ENCODE measurements at regions not wholly inside any gene's neighbourhood (a gene's known extent, or its start where the extent isn't known, plus 50 kb on each side); places are given as distances from the start of the nearest gene placed in this dataset.

DNA sequence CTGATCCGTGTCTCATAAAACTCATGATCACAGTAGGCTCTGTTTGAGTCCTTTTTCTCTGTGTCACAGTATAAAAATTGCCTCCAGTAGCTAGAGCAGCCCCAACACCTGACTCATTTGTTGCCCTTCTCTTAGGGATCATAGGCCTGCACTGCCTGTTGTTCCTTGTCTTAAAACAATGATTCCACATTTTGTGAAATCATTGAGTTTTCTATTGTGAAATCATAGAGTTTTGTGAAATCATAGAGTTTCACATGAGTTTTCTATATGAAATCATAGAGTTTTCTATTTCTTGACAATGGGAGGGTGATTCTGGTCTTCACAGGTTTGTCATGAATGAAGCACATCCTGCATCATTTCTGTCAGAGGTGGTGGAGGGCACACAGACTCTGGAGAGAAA, 239.9 kb downstream of the GASK1B start:
- Histone ChIP-seq H3K4me3 (no peak overlapping the region), H3K36me3 (no peaks in the 10 kb centered on the region), H3K4me1 (no peaks in the 10 kb centered on the region), H3K9me3 (no peaks in the 10 kb centered on the region), H3K27me3 (no peaks in the 10 kb centered on the region), H3K27ac (no peak overlapping the region)
- DNase-seq, result no peak
- TF ChIP-seq POLR2A (IDR thresholded peaks at IDR 0.05), result no peak
- TF ChIP-seq, protein P1, sequence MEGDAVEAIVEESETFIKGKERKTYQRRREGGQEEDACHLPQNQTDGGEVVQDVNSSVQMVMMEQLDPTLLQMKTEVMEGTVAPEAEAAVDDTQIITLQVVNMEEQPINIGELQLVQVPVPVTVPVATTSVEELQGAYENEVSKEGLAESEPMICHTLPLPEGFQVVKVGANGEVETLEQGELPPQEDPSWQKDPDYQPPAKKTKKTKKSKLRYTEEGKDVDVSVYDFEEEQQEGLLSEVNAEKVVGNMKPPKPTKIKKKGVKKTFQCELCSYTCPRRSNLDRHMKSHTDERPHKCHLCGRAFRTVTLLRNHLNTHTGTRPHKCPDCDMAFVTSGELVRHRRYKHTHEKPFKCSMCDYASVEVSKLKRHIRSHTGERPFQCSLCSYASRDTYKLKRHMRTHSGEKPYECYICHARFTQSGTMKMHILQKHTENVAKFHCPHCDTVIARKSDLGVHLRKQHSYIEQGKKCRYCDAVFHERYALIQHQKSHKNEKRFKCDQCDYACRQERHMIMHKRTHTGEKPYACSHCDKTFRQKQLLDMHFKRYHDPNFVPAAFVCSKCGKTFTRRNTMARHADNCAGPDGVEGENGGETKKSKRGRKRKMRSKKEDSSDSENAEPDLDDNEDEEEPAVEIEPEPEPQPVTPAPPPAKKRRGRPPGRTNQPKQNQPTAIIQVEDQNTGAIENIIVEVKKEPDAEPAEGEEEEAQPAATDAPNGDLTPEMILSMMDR (IDR thresholded peaks at IDR 0.05), result no peak
- intact Hi-C loops (cut with DNase I; ENCODE audit: low total_unique reads), result no loop called here

DNA sequence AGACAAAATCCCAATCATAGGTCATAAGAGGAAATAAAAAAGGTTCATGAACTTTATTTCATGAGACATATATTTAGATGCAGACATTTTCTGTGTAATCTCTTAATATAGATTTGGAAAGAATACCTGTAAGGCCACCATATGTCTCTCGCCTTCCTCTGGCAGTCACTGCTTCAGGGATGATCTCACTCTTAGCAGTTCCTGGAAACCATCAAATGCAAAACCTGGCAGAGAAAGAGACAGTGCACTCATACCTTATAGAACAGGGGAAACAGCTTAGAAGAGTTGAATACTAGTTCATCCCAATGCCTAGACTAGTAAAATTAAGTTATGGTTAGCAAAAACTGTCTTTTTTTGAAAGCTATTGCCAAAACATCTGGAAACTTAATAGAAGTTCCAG, 243.3 kb downstream of the GASK1B start:
- no peaks in the 10 kb centered on the region for H3K4me1 ChIP-seq
- intact Hi-C loops (cut with DNase I; ENCODE audit: low total_unique reads), result no loop called here
- H3K27ac ChIP-seq, result no peak overlapping the region
- no peaks in the 10 kb centered on the region for H3K9me3 ChIP-seq
- no peak overlapping the region for H3K4me3 ChIP-seq
- DNase-seq, result no peak
- no peak for TF ChIP-seq POLR2A (IDR thresholded peaks at IDR 0.05)
- TF ChIP-seq, protein P1 (IDR thresholded peaks at IDR 0.05), result no peak
- no peaks in the 10 kb centered on the region for H3K36me3 ChIP-seq
- no peaks in the 10 kb centered on the region for H3K27me3 ChIP-seq

DNA sequence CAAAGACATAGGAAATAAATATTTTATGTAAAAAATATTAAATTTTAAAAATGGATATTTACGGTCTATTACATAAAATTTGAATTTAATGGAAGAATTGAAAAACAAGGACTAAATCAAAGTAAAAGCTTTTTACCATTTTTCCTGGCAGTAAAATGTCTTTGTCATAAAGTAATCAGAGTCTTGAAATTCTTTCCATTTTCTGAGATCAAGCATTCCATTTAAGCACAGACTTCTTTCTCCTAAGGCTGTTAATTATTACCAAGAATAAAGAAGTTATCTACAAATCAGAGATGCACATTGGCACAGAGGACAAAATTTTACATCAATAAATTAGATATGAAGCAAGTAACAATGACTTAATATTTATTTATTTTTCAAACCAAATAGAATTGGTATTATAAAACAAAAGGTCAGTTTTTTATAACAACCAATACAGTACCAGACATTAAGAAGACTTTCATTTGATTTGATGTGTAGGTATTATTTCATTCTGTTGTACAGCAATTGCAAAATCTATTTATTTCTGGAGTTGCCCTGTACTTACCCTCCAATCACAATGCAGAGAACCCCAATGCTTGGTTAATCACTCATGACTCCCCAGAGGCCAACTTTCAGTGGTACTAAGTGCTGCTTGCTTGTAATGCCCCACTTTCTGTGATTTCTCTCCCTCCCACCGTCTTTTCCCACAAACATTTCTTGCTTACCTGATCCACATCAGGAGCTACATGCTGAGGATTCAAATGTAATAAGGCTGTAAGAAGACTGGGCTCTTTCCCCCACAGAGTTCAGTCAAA, 254.6 kb downstream of the GASK1B start:
- DNase-seq, result no peak
- Histone ChIP-seq H3K4me1 (no peaks in the 10 kb centered on the region), H3K27me3 (no peaks in the 10 kb centered on the region), H3K36me3 (no peaks in the 10 kb centered on the region), H3K27ac (no peak overlapping the region), H3K9me3 (no peaks in the 10 kb centered on the region), H3K4me3 (no peak overlapping the region)
- intact Hi-C loops (cut with DNase I; ENCODE audit: low total_unique reads), result no loop called here
- TF ChIP-seq POLR2A (IDR thresholded peaks at IDR 0.05), result no peak
- TF ChIP-seq, protein P1 (IDR thresholded peaks at IDR 0.05), result no peak

DNA sequence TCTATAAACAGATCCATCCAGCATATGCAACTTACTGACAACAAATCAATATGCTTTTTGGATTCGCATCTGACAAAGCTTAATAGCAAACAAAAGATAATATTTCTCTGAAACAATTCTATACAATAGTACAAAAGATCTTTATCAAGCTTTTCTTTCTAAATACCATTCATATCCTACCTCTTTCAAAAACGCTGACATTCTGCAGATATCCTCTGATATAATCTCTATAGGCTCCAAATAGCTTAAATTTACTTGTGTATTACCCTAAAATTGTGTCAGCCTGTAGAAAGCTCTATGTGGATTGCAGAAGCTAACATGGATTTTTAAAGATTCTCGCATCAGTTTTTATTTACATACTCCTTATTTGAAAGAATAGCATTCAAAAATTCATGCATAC, 260.6 kb downstream of the GASK1B start:
- no peaks in the 10 kb centered on the region for H3K27me3 ChIP-seq
- H3K4me3 ChIP-seq, result no peak overlapping the region
- no peaks in the 10 kb centered on the region for H3K9me3 ChIP-seq
- H3K4me1 ChIP-seq, result no peaks in the 10 kb centered on the region
- no peaks in the 10 kb centered on the region for H3K36me3 ChIP-seq
- no peak overlapping the region for H3K27ac ChIP-seq
- no peak for DNase-seq
- TF ChIP-seq, protein P1 (IDR thresholded peaks at IDR 0.05), result no peak
- TF ChIP-seq POLR2A (IDR thresholded peaks at IDR 0.05), result no peak
- intact Hi-C loops (cut with DNase I; ENCODE audit: low total_unique reads), result no loop called here

DNA sequence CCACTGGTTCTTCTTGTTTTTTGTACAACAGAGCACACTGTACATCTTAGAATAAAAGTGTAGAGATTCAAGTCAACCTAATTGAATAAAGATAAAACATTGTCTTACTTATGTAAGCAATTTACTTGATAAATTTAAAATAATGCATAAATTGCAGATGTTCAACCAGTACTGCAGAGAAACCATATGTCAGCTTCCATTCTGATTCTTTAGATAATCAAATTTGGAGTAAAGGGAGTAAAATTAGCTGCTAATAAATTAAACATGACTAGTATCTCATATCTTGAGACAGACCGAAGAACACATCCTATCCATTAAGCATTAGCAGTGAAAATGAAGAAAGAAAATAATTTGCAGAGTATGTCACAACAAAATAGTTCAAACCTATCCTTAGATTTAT, 261.2 kb downstream of the GASK1B start:
- intact Hi-C loops (cut with DNase I; ENCODE audit: low total_unique reads), result no loop called here

More for the DNA sequence above, 261.2 kb downstream of the GASK1B start:
- no peaks in the 10 kb centered on the region for H3K9me3 ChIP-seq
- DNase-seq, result no peak
- H3K4me3 ChIP-seq, result no peak overlapping the region
- no peaks in the 10 kb centered on the region for H3K27me3 ChIP-seq
- TF ChIP-seq, protein P1 (IDR thresholded peaks at IDR 0.05), result no peak
- no peak for TF ChIP-seq POLR2A (IDR thresholded peaks at IDR 0.05)
- H3K27ac ChIP-seq, result no peak overlapping the region
- no peaks in the 10 kb centered on the region for H3K4me1 ChIP-seq
- H3K36me3 ChIP-seq, result no peaks in the 10 kb centered on the region

Data from uterus (tissue), 3 donors.